HG03103 (cell line): ENCODE measurements at regions not wholly inside any gene's neighbourhood (a gene's known extent, or its start where the extent isn't known, plus 50 kb on each side); places are given as distances from the start of the nearest gene placed in this dataset.
"Not testable (repeated sequence)": the region's sequence is repeated elsewhere in the genome, so short reads cannot be mapped to it uniquely, and the experiment has no call there.

Experiments
- ATAC-seq: cut with Tn5 transposase; IDR thresholded peaks from one replicate; pipeline ENCODE4 v1.9.1; 2021; ENCODE audit warnings: low read depth; ENCODE audit not compliant: unreplicated experiment

DNA sequence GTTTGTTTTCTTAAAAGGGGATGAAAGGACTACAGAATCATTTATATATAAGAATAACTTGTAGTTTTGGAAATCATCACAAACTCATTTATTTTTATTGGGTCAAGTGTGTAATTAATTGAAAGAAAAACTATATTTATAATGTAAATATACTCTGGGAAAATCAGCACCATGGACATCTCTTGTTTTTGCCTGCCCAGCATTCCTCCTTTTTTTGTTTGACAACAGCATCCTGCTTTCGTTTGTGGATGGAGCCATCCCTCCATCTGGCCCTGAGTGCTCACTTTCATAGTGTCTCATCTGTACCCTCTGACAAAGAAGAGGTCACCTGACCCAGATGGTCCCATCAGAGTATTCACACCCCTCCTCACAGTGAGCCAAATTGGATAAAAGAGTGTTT is 308.2 kb upstream of the HTR1E start:
- no peak for ATAC-seq

DNA sequence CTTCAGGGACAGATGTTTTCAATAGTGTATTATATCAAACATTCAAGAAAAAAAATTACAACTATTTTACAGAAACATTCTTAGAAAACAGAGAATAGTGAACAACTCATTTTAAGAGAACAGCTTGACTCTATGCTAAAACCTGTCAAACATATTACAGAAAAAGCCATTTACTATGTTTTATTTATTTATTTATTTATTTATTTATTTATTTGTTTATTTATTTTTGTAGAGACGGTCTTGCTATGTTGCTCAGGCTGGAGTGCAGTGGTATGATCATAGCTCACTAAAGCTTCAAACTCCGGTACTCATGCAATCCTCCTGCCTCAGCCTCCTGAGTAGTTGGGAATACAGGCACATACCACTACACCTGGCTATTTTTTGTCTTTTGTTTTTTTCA is 317.9 kb upstream of the HTR1E start:
- no peak for ATAC-seq

DNA sequence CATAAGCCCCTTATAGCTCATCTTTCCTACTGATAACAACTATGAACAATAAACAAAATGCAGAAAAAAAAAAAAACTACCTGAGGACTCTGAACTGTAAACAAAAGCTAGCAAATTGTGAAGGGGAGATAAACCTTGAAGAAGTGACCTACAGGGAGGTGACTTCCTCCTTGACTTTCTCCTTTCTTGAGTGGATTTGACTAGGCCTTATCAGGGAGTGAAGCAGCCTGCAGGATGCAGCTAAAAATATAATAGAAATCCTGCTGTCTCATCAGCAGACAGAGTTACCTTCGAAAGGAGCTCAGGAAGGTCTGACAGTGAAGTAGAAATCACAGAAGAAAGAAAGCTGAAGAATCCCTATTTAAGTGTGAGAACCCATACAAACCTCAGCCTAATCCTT is 322.0 kb upstream of the HTR1E start:
- no peak for ATAC-seq

DNA sequence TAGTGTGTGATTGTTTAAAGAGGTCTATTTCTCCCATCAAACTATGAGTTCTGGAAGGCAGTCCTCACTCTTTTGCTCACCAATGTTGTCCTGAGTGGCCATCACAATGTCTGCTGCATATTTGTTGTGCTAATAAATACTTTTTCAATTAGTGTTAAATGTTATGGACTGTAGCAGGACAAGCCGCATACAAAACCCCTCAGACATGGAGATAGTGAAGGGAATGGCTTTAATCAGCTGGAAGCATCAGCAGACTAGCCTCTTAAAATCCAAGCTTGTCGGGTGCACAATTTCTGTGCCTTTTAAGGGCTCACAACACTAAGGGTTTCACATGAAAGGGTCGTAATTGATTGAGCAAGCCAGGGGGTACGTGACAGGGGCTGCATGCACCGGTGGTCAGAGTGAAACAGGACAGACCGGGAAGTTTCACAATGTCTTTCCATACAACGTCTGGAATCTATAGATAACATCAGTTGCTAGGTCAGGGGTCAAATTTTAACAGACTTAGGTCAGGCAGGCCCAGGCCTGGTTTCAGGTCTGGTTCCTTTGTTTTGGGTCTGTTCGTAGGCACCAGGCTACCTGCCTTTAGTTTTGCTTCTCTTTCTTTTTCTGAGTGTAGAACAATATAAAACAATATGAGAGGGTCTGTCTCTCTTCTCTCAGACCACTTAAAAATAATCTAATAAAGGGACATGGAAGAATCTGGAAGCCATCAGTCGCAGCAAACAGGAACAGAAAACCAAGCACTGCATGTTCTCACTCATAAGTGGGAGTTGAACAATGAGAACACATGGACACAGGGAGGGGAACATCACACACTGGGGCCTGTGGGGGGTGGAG is 327.6 kb upstream of the HTR1E start:
- ATAC-seq, result no peak

DNA sequence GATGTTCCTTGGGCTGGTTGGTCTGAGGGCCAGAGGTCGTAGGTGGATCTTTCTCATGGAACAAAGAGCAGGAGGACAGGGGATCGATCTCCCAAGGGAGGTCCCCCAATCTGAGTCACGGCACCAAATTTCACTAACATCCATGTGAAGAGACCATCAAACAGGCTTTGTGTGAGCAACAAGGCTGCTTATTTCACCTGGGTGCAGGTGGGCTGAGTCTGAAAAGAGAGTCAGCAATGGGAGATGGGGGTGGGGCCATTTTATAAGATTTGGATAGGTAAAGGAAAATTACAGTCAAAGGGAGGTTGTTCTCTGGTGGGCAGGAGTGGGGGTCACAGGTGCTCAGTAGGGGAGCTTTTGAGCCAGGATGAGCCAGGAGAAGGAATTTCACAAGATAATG is 334.0 kb upstream of the HTR1E start:
- ATAC-seq, result not testable (repeated sequence)

DNA sequence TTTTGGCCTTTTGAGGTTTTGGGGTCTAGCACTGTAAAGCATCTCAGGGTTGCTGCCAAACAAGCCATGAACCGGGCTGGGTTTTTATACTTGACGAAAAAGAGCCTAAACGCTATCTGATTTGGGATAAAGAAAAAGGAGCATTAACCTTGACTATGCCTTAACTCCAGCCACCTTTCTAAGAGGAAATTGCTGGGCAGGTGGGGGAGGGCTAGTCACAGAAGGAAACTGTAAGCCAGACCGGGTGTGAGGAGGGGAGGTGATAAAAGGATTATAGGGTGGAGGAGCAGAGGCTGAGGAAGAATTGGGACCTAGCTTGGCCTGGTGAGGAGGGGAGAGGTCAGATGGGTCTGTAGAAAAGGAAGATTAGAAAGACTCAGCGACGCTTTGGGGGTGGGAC is 335.2 kb upstream of the HTR1E start:
- ATAC-seq, result not testable (repeated sequence)

DNA sequence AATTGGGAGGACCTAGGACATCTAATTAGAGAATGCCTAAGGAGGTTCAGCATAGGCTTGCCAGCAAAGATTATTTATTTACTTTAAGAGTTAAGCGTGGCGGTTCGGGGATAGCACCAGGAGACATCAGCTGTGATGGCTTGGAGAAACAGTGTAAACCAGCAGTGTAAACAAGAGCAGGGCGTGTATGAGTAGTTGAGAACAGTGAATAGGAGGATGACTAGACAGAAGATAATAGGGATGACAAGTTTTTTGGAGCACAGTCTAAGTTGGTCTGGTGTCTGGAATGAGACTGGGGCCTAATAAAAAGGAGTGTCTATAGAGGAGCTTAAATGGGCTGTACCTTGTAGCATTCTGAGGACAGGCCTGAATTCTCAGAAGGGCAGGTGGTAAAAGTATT is 338.4 kb upstream of the HTR1E start:
- not testable (repeated sequence) for ATAC-seq

- no peak for ATAC-seq
Measured at GRCh38 chr6:86595641-86596040, 341.7 kb upstream of the HTR1E start.

- ATAC-seq, result no peak
Measured at GRCh38 chr6:86586195-86586594, 351.1 kb upstream of the HTR1E start.

DNA sequence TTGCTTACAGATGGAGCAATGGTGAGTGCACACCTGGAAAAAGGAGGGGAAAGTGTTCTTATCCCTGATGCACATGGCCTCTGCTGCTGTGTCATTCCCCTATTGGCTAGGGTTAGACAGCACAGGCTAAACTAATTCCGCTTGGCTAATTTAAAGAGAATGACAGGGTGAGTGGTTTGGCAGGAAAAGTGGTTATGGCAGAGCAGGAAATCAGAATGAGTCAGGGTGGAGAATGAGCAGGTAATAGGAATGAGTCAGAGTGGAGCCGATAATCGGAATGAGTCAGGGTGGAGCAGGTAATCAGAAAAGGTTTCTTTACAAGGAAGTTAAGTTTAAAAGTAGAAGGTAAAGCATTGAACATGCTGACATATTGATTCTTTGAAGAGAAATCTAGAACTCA is 355.5 kb upstream of the HTR1E start:
- no peak for ATAC-seq

- ATAC-seq, result no peak
Measured at GRCh38 chr6:86563197-86563596, 374.1 kb upstream of the HTR1E start.

GRCh38 chr6:86558318-86558717 is 379.0 kb upstream of the HTR1E start:
- ATAC-seq, result no peak

GRCh38 chr6:86537292-86537861 is 400.0 kb upstream of the HTR1E start:
- no peak for ATAC-seq

GRCh38 chr6:86536121-86536520 is 401.2 kb upstream of the HTR1E start:
- no peak for ATAC-seq

DNA sequence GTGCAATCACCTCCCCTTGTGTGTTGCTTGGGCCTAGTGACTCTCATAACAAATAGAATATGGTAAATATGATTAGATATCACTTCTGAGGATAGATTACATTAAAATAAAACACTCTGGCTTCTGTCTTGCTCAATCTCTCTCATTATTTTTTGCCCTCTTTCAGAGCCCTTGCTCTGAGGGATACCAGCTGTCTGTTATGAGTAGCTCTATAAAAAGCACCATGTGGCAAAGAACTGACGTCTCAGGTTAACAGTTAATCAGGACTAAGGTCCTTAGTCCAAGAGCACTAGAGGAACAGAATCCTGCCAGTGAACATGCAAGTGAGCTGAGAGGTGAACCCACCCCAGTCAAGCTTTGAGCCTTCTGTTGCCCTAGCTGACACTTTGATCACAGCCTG is 402.2 kb upstream of the HTR1E start:
- no peak for ATAC-seq

DNA sequence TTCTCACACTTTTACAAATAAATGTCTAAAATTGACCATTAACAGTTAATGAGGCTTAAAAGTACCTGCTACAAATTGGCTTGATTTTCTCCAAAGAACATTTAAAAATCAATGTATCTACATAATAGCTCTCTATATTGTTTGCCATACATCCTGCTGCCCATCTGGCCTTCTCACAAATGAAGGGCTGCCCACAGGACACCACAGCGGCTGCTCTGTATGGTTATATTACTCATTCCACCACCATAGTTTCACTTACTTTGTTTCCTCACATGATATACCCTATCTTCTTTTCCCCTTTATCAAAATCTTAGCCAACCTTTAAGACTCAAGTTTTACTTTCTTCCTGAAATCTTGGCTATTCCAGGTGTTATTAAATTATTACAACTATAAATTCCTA is 407.7 kb upstream of the HTR1E start:
- ATAC-seq, result no peak

DNA sequence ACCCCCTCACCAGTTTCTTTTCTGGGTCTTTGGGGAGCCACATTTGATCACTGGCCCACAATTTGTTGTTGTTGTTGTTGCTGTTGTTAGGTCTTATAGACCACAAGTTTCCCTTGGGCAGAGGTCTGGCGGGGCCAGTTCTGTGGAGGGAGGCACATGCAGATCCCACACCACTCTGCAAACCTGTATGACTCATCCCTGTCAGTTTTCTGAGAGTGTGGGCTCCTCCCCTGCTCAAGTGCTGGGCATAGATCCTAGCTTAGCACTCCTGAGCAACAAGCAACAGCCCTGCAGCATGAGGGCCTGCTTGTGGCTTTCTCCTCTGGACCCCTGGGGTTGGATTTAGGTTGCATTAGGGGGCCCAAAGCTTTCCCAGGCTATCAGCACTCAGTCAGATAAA is 411.1 kb upstream of the HTR1E start:
- no peak for ATAC-seq

- no peak for ATAC-seq
Measured at GRCh38 chr6:86516087-86516486, 421.2 kb upstream of the HTR1E start.

DNA sequence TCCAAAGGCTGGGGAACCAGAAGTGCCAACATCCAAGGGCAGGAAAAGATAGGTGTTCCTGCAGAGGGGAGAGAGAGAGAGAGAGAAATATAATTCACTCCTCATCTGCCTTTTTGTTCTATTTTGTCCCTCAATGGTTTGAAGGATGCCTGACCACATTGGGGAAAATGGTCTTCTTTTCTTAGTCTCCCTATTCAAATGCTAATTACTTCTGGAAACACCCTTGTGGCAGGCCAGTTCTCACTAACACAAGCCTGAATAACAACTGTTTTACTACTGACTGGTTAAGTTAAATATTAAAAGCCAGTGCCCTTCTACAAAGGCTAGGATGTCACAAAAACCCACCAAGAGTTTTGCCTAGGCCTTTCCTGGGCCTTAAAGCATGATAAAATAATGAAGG is 425.4 kb upstream of the HTR1E start:
- ATAC-seq, result no peak

DNA sequence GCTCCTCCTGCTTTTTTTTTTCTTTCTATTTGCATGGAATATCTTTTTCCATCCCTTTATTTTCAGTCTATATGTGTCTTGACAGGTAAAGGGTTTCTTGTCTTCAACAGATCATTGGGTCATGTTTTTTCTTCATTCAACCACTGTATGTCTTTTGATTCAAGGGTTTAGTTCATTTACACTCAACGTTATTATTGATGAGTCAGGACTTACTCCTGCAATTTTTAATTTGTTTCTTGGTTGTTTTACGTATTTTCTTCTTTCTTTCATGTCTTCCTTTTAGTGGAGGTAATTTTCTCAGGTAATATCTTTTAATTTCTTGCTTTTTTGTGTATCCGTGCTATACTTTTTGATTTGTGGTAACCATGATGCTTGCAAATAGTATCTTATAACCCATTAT is 429.1 kb upstream of the HTR1E start:
- no peak for ATAC-seq

- no peak for ATAC-seq
Measured at GRCh38 chr6:86502497-86502896, 434.8 kb upstream of the HTR1E start.

GRCh38 chr6:86500035-86500434 is 437.3 kb upstream of the HTR1E start:
- no peak for ATAC-seq
